HCT116 (cell line): ENCODE measurements at regions not wholly inside any gene's neighbourhood (a gene's known extent, or its start where the extent isn't known, plus 50 kb on each side); places are given as distances from the start of the nearest gene placed in this dataset.

ENCODE experiments used
- ATAC-seq: fragments of 200-7000 bp; cut with Tn5 transposase; 2 replicates; pipeline ENCODE4 v1.9.1; 2020; ENCODE audit warnings: mild to moderate bottlenecking, moderate library complexity
- BruUV-seq: library from RNA; stranded (reverse); fragments of 400-500 nt; replicated peaks from 2 replicates; lab custom pipeline; 2021; lab: Mats Ljungman, UMichigan
- CTCF ChIA-PET: fragments of 300-600 bp; sonication (Branson Sonifier 250); formaldehyde crosslinking; loops from one replicate; lab custom pipeline; 2021; ENCODE audit warnings: antibody characterized with exemption; lab: Charles Lee
- POLR2A ChIA-PET: fragments of 300-600, 350-600 bp; sonication (Branson Sonifier 250); formaldehyde crosslinking; loops from one replicate; lab custom pipeline; 2021; ENCODE audit warnings: antibody characterized with exemption; lab: Charles Lee
- RAD21 ChIA-PET, 2 experiments: fragments of 300-600 bp; sonication (Branson Sonifier 250); formaldehyde crosslinking; loops; one replicate each; lab custom pipeline; 2023; ENCODE audit warnings: low total read pairs in 2 of 2; ENCODE audit not compliant: uncharacterized antibody in 2 of 2, unreplicated experiment in 2 of 2, low non-redundant PET in 1 of 2; lab: Charles Lee
- DNase-seq: peaks from one replicate; pipeline ENCODE4 v3.0.0-alpha.2; 2010; ENCODE audit warnings: low read depth, low spot score
- H2AFZ ChIP-seq: fragments of 200-600 bp; shearing (Covaris generic), sonication (generic); 2 replicates; pipeline ENCODE4 v1.6.1; 2017; ENCODE audit warnings: low read depth, mixed run types, mixed read lengths, antibody characterized with exemption, low read length; ENCODE audit not compliant: poor library complexity, severe bottlenecking
- H3K27ac ChIP-seq: 2 replicates; pipeline ENCODE4 v1.5.1; 2012; ENCODE audit warnings: low read depth, low read length
- H3K27me3 ChIP-seq: fragments of 200-600 bp; sonication (generic); 2 replicates; pipeline ENCODE4 v1.6.1; 2016; ENCODE audit warnings: mixed run types, low read length, mixed read lengths; ENCODE audit not compliant: insufficient read depth
- H3K36me3 ChIP-seq, 2 experiments: fragments of 200-500 bp in 1 of 2; fragments of 200-600 bp in 1 of 2; sonication (Bioruptor generic) in 1 of 2; sonication (generic) in 1 of 2; 2 replicates each; pipeline versions ENCODE4 v1.5.1 to v1.6.1; 2014 to 2016; ENCODE audit warnings: low read length in 2 of 2, inconsistent platforms in 1 of 2, mixed read lengths in 1 of 2, mixed run types in 1 of 2; ENCODE audit not compliant: insufficient read depth in 2 of 2, control insufficient read depth in 1 of 2
- H3K4me1 ChIP-seq, 2 experiments: fragments of 200-600 bp in 1 of 2; sonication (generic) in 1 of 2; 2 replicates each; pipeline versions ENCODE4 v1.5.1 to v1.6.1; 2012 to 2017; ENCODE audit warnings: low read length in 2 of 2, inconsistent platforms in 1 of 2, mild to moderate bottlenecking in 1 of 2, mixed read lengths in 1 of 2, mixed run types in 1 of 2, moderate library complexity in 1 of 2; ENCODE audit not compliant: insufficient read depth in 2 of 2, control insufficient read depth in 1 of 2
- H3K4me2 ChIP-seq: fragments of 200-600 bp; sonication (generic); 2 replicates; pipeline ENCODE4 v1.6.1; 2017; ENCODE audit warnings: mixed run types, low read length, mixed read lengths
- H3K4me3 ChIP-seq, 2 experiments: fragments of 200-600 bp in 1 of 2; sonication (generic) in 1 of 2; replicated peaks in 1 of 2; 2 replicates each; pipeline ENCODE4 v1.5.1; 2011 to 2016; ENCODE audit warnings: low read length in 2 of 2, control low read depth in 1 of 2, low read depth in 1 of 2, mild to moderate bottlenecking in 1 of 2, mixed read lengths in 1 of 2, mixed run types in 1 of 2
- H3K79me2 ChIP-seq: fragments of 200-600 bp; sonication (generic); 2 replicates; pipeline ENCODE4 v1.6.1; 2017; ENCODE audit warnings: mild to moderate bottlenecking, mixed run types, low read length, moderate library complexity, mixed read lengths; ENCODE audit not compliant: insufficient read depth
- H3K9ac ChIP-seq: fragments of 200-600 bp; sonication (generic); 2 replicates; pipeline ENCODE4 v1.6.1; 2016; ENCODE audit warnings: low read length, mixed read lengths
- H3K9me2 ChIP-seq: fragments of 200-600 bp; sonication (generic), shearing (Covaris generic); 2 replicates; pipeline ENCODE4 v1.6.1; 2017; ENCODE audit warnings: mixed run types, mild to moderate bottlenecking, moderate library complexity; ENCODE audit not compliant: insufficient read depth
- H3K9me3 ChIP-seq, 2 experiments: fragments of 200-500 bp in 1 of 2; fragments of 200-600 bp in 1 of 2; sonication (Bioruptor generic) in 1 of 2; sonication (generic) in 1 of 2; 2 replicates each; pipeline ENCODE4 v1.6.1; 2014 to 2017; ENCODE audit warnings: low read length in 2 of 2, mixed read lengths in 2 of 2, inconsistent platforms in 1 of 2, low read depth in 1 of 2, mild to moderate bottlenecking in 1 of 2, mixed run types in 1 of 2, moderate library complexity in 1 of 2; ENCODE audit not compliant: control insufficient read depth in 1 of 2, insufficient read depth in 1 of 2
- H4K20me1 ChIP-seq: fragments of 200-600 bp; sonication (generic), shearing (Covaris generic); 2 replicates; pipeline ENCODE4 v1.6.1; 2017; ENCODE audit warnings: mixed run types, mild to moderate bottlenecking, moderate library complexity; ENCODE audit not compliant: insufficient read depth
- CTCF ChIP-seq, 3 experiments: fragments of 200-600 bp in 1 of 3; sonication (generic) in 1 of 3; IDR thresholded peaks in 2 of 3; conservative IDR thresholded peaks in 1 of 3; 2 replicates each; pipeline ENCODE4 v1.5.1; 2012 to 2017; ENCODE audit warnings: low read depth in 2 of 3, low read length in 2 of 3, antibody characterized with exemption in 1 of 3, borderline replicate concordance in 1 of 3, control low read depth in 1 of 3, mild to moderate bottlenecking in 1 of 3, mixed read lengths in 1 of 3, mixed run types in 1 of 3, moderate library complexity in 1 of 3; ENCODE audit not compliant: insufficient read depth in 1 of 3
- ELF1 ChIP-seq: IDR thresholded peaks from 2 replicates; pipeline ENCODE4 v1.6.1; 2012; ENCODE audit warnings: low read depth, borderline replicate concordance
- FOSL1 ChIP-seq: IDR thresholded peaks from 2 replicates; pipeline ENCODE4 v1.6.1; 2012; ENCODE audit warnings: low read depth
- POLR2A ChIP-seq: IDR thresholded peaks from 2 replicates; pipeline ENCODE4 v1.7.0; 2011; ENCODE audit warnings: borderline replicate concordance; ENCODE audit not compliant: insufficient read depth, insufficient read length; ENCODE audit errors: extremely low read depth
- RAD21 ChIP-seq: IDR thresholded peaks from 2 replicates; pipeline ENCODE4 v1.6.1; 2012; ENCODE audit warnings: low read depth, mild to moderate bottlenecking
- REST ChIP-seq: IDR thresholded peaks from 2 replicates; pipeline ENCODE4 v1.6.1; 2012; ENCODE audit warnings: low read depth
- SP1 ChIP-seq: IDR thresholded peaks from 2 replicates; pipeline ENCODE4 v1.6.1; 2012; ENCODE audit warnings: low read depth
- SRF ChIP-seq: IDR thresholded peaks from 2 replicates; pipeline ENCODE4 v1.6.1; 2012; ENCODE audit warnings: low read depth
- TCF7L2 ChIP-seq: IDR thresholded peaks from 2 replicates; pipeline ENCODE4 v1.7.0; 2011; ENCODE audit warnings: borderline replicate concordance, inconsistent platforms; ENCODE audit not compliant: insufficient read depth, insufficient read length; ENCODE audit errors: extremely low read depth
- YY1 ChIP-seq: IDR thresholded peaks from 2 replicates; pipeline ENCODE4 v1.6.1; 2011; ENCODE audit warnings: low read length, low read depth, moderate library complexity, mild to moderate bottlenecking; ENCODE audit not compliant: insufficient replicate concordance; ENCODE audit errors: extremely low read depth
- ZBTB33 ChIP-seq: IDR thresholded peaks from 2 replicates; pipeline ENCODE4 v1.6.1; 2011; ENCODE audit warnings: mild to moderate bottlenecking, low read length, moderate library complexity; ENCODE audit not compliant: insufficient replicate concordance; ENCODE audit errors: extremely low read depth
- intact Hi-C: fragments of 100-400 bp; cut with micrococcal nuclease; formaldehyde crosslinking; loops from 2 replicates; pipeline ENCODE4 v1.10.0; 2022
- TF ChIP-seq, protein P1 (sequence below): IDR thresholded peaks from 2 replicates; pipeline ENCODE4 v1.6.1; 2012
- TF ChIP-seq, protein P2 (sequence below): IDR thresholded peaks from 2 replicates; pipeline ENCODE4 v1.6.1; 2012

DNA sequence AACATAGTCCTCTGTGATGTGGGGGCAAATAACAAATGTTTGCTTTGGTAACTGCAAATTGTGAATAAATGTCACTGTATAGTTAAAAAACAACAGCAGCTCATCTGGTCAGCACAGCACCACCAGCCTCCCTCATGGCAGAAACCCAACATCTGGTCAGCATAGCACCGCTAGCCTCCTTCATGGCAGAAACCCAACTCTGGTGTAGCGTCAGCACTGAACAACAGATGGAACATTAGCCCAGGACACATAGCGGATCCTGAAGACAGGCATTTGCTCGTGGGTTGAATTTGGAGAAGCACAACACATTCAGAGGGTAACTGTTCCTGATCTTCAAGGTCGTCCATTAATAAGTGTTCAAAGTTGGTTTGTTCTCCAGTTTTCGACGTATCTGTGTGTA is 265.9 kb downstream of the DLL1 start (continued):
- no peak for TF ChIP-seq REST

DNA sequence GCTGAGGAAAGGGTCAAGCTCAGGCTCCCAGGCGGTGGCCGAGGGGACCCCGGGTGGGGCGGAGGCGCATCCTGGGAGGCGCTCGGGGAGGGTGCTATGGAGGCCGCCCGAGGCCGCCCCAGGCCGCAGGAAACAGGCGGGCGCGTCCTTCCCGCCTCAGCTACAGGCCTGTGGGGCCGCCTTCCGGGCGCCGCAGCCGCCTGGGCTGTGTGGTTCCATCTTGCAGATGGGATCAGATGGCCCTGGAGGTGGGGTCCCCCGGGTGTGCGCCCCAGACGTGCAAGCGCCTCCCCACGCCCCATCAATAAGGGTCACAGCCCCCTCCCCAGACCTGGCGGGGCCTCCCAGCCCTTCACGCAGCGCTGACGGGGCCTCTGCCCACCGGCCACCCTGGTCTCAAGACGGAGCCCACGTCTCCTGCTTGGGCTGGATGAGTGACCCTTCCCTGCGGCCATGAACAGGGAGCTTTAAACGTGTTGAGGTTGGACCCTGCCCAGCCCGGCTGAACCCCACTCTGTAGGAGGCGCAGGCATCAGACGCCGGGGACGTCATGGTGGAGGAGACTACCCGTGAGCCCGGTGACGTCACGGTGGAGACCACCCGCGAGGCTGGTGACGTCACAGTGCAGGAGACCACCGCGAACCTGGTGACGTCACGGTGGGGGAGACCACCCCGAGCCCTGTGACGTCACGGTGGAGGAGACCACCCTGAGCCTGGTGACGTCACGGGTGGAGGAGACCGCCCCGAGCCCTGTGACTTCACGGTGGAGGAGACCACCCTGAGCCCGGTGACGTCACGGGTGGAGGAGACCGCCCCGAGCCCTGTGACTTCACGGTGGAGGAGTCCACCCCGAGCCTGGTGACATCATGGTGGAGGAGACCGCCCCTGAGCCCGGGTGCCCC is 267.0 kb downstream of the DLL1 start:
- no peak for DNase-seq
- Histone ChIP-seq H3K4me2 (no peak overlapping the region), H3K9me2 (no peaks in the 10 kb centered on the region), H3K36me3 (no peaks in the 10 kb centered on the region), H3K27ac (no peak overlapping the region), H3K4me3 (no peak overlapping the region), H3K9me3 (no peaks in the 10 kb centered on the region), H3K4me1 (peaks cover 19 to 30% of the 10 kb centered on the region in 2 experiments), H3K27me3 (no peaks in the 10 kb centered on the region), H3K79me2 (no peaks in the 10 kb centered on the region), H3K9ac (no peak overlapping the region), H4K20me1 (no peaks in the 10 kb centered on the region), H2AFZ (no peak overlapping the region)
- ChIA-PET RAD21 (no interaction called here), POLR2A (no interaction called here), CTCF (no interaction called here)
- BruUV-seq: no TSS peak
- TF ChIP-seq SP1 (no peak), RAD21 (no peak), FOSL1 (no peak), POLR2A (no peak), TCF7L2 (no peak), ELF1 (no peak), CTCF (IDR thresholded peaks at IDR 0.05 in 2 of 3, conservative IDR thresholded peaks at IDR 0.05 in 1 of 3; ENCODE audit: borderline replicate concordance in 1 of 3, insufficient read depth in 1 of 3, low read depth in 2 of 3, low read length in 2 of 3) (no peak), YY1 (no peak), ZBTB33 (no peak), SRF (no peak)
- TF ChIP-seq, protein P1, sequence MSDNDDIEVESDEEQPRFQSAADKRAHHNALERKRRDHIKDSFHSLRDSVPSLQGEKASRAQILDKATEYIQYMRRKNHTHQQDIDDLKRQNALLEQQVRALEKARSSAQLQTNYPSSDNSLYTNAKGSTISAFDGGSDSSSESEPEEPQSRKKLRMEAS: no peak
- TF ChIP-seq, protein P2, sequence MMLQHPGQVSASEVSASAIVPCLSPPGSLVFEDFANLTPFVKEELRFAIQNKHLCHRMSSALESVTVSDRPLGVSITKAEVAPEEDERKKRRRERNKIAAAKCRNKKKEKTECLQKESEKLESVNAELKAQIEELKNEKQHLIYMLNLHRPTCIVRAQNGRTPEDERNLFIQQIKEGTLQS: no peak
- intact Hi-C loops: no loop called here
- no peak for ATAC-seq
